Fibroblast of pulmonary artery (primary cell): ENCODE measurements at regions not wholly inside any gene's neighbourhood (a gene's known extent, or its start where the extent isn't known, plus 50 kb on each side); places are given as distances from the start of the nearest gene placed in this dataset.

Experiments used
- DNase-seq: peaks from one replicate; pipeline ENCODE4 v3.0.0-alpha.2; 2010; ENCODE audit warnings: low read depth
- H3K4me3 ChIP-seq: replicated peaks from 2 replicates; pipeline ENCODE4 v1.5.1; 2011; ENCODE audit warnings: low read depth, mild to moderate bottlenecking, control low read depth, low read length, moderate library complexity
- TF ChIP-seq, protein P1 (sequence below): IDR thresholded peaks from 2 replicates; pipeline ENCODE4 v1.5.1; 2011; ENCODE audit warnings: mild to moderate bottlenecking, control low read depth, low read length, inconsistent platforms; ENCODE audit errors: missing control alignments

DNA sequence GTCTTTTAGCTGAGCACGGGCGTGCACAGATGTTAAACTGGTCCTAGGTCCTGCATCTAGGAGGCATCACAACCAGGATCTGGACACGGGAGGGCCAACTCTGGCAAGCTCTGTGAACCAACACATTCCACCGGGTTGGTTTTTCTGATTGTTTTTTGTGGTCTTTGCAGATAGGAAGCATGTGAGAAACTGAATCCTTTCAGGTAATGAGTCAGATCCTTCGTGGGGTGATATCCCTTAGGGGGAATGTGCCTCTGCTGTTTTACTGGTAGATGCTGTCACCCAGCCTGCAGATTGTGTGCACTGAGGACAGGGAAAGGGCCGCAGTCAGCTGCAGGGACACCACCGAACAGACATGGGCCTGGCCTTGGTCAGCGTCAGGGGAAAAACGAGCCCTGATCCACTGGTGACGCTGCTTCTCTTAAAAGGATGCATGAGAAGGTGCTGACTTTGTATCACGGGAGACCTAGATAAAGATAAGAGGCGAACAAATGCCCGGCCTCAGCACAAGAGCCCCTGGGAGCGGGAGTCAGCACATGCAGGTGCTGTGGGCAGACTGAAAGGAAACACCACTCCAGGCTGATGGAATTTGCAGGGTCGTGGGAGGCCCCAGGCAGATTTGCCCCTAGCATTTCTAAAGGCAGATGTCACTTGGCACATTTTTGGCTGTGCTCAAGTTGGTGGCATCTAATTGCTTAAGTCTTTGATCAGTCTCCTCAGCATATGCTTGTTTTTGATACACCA, 51.1 kb downstream of the DOP1B start:
- H3K4me3 ChIP-seq: no peak overlapping the region
- DNase-seq: peak; percentile 25
- TF ChIP-seq, protein P1, sequence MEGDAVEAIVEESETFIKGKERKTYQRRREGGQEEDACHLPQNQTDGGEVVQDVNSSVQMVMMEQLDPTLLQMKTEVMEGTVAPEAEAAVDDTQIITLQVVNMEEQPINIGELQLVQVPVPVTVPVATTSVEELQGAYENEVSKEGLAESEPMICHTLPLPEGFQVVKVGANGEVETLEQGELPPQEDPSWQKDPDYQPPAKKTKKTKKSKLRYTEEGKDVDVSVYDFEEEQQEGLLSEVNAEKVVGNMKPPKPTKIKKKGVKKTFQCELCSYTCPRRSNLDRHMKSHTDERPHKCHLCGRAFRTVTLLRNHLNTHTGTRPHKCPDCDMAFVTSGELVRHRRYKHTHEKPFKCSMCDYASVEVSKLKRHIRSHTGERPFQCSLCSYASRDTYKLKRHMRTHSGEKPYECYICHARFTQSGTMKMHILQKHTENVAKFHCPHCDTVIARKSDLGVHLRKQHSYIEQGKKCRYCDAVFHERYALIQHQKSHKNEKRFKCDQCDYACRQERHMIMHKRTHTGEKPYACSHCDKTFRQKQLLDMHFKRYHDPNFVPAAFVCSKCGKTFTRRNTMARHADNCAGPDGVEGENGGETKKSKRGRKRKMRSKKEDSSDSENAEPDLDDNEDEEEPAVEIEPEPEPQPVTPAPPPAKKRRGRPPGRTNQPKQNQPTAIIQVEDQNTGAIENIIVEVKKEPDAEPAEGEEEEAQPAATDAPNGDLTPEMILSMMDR: no peak

DNA sequence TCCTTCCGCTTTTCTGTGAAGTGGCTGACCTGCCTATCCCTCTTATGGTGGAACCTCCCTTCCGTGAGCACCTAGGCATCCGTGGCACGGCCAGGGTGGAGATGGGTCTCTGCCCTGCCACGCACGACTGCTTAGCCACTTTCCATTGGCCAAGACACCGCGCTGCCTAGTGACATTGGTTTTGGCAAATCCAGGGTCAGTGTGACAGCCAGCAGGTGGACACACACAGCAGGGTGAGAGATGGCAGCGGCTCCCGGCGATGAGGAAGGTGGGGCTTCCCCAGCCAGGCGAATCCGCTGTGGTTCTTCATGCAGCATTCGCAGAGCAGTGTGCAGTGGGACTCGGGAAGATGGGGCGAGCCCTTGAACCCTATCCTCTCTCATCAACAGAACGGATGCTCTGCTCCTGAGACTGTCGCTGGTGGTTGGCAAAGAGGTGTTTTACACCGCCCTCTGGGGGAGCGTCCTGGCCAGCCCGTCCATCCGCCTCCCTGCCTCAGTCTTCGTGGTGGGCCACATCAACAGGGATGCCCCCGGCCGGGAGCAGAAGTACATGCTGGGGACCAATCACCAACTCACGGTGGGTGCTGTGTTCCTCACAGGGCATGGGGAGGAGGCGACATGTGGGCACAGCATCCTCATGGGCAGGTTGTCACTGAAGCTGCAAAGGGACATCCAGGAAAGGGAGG, 51.8 kb downstream of the DOP1B start:
- TF ChIP-seq, protein P1: no peak
- no peak overlapping the region for H3K4me3 ChIP-seq
- DNase-seq: no peak

DNA sequence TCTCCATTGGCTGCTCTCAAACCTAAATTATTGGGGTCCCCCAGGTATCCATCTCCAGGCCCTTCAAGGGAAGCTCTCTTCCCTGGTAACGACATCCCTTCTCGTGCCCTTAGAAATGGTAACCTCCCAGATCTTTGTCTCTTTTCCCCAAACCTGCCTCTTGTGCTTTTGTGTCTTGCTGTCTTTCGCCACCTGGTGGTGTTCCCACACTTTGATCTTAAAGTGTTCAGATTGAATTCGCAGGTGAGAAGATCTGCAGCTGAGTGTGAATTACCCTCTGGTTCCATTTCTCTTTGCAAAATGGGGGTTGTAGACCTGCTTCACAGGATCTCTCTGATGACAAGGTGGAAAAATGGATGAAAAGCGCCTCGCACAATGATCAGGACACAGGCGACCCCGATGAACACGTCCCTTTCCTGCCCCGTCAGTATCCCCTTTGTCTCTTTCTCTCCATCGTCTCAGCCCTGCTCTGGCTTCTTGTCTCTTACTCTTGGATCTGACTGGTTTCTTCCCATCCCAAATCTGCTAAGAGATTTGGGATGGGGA, 53.1 kb downstream of the DOP1B start:
- H3K4me3 ChIP-seq: no peak overlapping the region
- peak; percentile 67 for DNase-seq
- TF ChIP-seq, protein P1: peak; percentile 47

DNA sequence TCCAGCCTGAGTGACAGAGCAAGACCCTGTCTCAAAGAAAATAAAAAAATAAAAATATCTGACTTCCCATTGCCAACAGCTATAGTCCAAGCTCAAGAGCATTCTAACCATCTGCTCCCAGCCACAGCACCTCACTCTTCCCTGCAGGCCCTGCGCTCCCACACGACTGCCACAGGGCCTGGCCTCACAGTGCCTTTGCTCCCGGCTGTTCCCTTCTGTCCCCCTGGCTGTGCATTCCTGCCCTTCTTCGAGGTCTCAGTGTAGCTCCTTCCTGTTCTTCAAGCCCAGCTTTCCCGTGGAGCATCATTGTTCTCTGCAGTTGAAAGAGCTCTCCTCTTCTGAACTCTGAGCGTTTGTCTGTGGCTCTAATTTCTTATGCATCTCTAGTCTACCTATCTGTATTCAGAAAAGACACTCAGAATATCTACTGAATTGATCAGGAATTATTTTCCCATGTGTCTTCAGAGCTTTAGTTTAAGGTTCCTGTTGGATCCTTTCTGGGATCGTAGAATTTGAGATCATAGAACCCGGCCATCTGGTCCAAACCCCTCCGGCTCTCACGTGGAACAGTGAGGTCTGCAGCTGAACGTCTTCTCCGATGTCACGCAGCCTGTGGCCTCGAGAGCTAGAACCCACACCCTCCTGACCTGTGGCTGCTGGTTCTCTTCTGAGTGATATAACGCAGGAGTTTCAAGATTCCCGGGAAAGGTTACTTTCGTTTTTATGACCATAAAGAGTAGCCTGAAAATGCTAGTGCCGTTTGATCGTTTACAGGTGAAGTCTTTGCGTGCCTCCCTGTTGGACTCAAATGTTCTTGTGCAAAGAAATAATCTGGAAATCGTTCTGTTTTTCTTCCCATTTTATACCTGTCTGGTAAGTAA, 54.4 kb downstream of the DOP1B start:
- TF ChIP-seq, protein P1: no peak
- no peak overlapping the region for H3K4me3 ChIP-seq
- DNase-seq: no peak

DNA sequence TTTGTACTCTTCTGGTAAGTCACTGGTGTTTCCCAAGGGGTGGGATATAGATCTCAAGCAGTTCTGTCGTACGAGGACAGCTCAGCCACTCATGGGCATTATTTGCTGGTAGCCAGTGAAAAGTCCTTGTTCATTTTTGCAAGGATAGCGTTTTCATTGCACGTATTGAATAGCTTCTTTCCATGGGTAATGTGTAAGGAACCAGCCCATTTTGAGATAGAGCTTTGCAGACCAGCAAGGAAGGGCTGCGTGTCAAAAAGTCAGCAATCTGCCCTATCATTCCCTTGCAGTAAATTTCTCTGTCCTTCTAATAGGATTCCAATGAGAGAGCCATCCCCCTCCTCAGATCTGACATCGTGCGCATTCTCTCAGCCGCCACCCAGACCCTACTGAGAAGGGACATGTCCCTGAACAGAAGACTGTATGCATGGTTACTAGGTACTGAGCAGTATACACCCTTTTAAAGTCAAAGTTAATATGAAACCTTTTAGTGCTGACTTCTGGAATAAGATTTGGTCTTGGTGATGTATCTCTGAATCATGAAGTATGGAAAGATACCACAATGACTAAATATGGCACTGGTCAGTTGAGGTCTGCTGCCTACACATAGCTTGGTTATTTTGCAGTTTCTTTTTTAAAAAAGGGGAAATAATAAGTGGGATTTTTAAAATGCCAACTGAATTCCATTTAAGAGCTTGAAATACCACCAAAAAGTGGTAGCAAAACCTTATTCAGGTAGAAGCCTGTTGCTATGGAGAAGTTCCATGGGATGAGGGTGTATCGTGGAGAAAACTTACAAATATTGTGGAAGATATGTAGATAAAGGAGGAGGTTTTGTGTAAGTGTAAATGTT, 55.3 kb downstream of the DOP1B start:
- DNase-seq: peak; percentile 72
- TF ChIP-seq, protein P1: no peak
- H3K4me3 ChIP-seq: no peak overlapping the region

GRCh38 chr21:36212513-36212780, 55.8 kb downstream of the DOP1B start:
- DNase-seq: no peak
- TF ChIP-seq, protein P1: no peak
- no peak overlapping the region for H3K4me3 ChIP-seq
